Skin of body (tissue), 1 donor: ENCODE measurements at regions not wholly inside any gene's neighbourhood (a gene's known extent, or its start where the extent isn't known, plus 50 kb on each side); places are given as distances from the start of the nearest gene placed in this dataset.

ENCODE experiments used
- DNase-seq: peaks from one replicate; lab custom pipeline; 2025; lab: John Stamatoyannopoulos, UW

DNA sequence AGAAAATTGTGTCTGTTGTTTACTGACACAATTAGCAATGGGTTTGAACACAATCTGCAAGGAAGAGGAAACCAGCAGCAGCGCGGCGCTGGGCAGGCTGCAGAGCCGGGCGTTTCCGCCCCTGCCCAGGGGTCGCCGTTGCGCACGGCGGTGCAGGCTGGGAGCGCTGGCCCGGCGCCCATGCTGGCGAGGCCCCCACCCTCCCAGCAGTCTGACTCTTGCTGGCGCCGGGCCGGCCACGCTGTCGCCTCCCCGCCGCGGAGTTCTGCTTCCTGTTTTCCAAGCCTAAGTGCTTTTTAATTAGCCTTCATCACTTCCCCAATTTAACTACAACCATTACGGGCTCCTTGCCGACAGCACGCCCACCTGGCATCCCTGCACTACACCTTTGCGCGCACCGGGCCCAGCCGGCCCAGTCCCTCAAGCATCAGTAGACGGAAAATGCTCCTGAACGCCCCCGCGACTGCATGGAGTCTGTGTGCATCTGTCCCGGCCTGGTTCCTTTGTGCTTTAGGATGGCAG lies 212.1 kb downstream of the GXYLT1 start:
- DNase-seq: peak; percentile 46

DNA sequence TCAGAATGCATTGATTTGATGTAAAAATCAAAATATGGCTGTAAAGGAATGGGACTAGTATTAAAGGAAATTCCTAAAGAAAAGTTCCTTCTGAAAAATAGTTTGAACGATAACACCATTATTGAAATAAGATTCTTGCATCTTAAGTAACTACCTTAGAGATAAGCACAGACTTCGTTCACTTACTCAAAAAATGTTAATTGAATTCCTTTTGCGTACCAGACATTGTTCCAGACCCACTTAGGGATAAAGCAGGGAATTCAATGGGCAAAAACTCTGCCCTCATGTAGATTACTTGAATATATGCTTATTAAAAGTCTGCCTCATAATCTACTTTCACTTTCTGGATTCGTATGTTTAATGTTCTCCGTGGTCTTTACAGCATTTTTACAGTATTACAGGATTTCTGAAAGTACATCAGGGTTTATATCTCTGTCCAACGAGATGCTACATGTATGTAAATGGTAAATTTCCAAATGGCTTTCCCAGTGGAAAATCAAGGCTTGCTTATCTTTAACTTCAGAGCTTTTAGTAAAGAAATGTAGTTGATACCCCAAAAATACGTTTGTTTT lies 213.7 kb downstream of the GXYLT1 start:
- DNase-seq: peak; percentile 32

DNA sequence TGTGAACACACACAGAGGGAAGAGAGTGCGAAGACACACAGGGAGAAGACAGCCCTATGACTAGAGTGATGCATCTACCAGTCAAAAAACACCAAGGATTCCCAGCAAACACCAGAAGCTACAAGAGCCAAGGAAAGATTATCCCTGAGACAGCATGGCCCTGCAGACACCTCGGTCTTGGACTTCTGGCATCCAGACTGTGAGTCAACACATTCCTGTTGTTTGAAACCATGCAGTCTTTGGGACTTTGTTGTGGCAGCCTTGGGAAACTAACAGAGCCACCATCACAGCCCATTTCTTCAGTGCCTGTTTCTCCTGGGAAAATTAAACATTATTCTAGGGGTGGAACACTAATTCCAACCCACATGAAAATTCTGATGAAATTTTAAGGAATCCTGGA lies 220.6 kb downstream of the GXYLT1 start:
- DNase-seq: no peak

DNA sequence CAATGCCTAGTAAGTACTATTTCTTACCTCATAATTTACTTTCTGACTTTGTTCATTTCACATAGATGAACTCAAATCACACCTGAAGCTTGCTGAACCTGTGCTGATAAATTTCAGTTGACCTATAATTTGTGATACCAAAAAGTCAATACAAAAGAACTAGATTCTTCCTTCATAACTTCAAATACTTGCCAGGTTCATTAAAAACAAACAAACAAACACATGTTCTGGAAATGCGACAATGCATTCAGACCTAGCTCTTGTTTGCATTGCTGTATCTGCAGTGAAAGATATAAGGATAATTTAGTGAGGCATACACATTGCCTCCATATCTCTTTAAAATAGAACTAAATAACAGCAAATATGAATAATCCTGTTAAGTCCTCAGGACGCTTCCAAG lies 221.3 kb downstream of the GXYLT1 start:
- DNase-seq: no peak

DNA sequence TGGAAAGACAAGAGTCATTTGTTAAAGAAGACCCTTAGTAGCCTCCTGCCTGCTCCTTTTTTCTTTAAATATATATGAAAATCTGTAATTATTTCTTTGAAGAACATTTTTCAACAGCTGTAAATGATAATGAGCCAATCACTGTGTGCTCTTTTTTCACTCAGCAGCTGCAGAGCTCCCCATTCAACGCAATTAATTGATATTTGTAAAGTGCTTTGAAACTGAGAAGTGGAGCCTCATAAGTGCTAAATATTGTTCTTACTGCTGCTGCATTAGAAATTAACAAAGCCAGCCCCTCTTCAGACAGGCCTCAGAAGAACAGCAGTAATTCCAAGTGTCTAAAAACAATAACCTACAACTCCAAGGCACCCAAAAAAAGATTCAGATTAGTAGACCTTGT lies 224.3 kb downstream of the GXYLT1 start:
- no peak for DNase-seq

DNA sequence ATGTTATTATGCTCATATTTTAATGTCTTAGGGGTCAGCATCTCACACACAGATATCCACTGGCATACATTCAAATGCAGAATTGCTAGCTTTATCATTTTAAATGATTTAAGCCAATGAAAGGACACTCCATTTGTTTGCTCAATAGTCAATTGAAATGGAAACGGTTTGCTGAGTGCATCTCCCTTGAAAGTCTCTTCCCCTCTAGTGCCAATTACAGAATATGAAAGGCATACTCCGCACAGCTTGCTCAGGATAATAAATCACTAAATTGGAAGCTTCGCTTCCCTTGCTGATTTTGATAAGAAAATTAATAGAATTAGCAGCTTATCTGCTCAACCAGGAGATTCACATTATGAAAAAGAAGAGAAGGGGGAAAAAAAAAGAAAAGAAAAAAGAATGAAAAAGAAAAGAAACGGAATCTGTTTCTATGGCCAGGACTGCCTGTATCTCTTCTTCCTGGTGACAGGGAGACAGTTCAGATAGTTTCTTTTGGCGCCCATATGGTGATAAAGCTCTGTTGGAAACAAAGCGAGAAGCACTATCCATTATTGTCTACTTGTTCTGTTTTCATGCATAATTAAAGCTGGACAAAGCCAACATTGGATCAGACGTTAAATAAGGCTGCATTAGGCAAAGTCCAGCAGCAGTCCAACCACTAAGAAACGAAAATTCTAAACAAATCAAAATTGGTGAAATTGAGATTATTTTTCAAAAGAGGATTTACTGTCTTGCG lies 225.0 kb downstream of the GXYLT1 start:
- DNase-seq: peak; percentile 2

DNA sequence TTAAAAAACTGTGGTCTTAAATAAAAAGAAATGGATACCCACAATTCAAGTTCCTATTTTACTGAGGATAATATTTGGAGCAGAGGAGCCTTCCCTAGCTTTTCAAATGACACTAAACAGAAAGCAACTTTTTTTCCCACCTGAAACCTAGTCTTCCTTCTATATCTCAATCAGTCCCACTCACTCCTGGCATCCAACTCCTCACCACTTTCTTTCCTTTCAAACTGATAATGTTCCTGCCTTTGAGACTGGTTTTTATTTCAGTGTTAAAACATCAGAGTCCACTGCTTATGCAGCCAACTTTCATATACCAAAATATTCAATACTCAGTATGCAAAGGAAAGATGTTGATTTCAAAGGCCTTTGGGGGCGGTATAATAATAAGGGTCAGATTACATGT lies 225.6 kb downstream of the GXYLT1 start:
- DNase-seq: no peak

DNA sequence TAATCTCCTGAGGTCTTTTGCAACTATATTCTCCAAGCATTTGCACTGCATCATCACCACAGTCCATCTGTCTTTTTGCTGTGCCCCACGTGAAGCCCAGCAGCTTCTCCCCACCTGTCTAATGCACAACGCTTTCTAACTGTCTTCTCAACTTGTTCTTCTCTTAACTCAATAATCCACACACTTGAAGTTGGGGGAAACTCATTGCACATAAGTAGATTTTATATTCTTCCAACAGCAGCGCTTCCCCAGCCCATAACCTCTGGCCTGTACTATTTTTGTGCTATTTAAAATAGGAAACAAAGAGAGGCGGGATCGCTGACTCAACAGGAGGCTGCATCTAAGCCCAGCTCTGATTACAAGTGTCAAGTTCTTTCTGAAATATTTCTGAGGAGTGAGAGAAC lies 226.7 kb downstream of the GXYLT1 start:
- DNase-seq: no peak

DNA sequence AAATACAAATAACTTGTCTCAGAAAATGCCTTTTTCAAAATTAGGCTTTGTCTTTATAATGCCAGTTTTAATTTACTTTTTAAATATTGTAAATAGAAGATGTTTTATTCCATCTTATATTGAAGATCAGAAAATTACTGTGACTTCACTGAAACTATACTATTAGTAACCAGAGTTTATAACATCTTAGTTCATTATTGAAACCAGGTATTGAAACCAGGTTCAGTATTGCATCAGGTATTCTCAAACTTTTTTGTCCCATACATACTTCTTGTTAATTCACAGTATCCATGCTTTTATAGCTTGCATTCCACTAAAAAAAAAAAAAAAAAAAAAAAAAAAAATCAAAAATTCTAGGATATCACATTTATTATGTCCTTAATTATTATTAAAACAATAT lies 227.5 kb downstream of the GXYLT1 start:
- DNase-seq: no peak

DNA sequence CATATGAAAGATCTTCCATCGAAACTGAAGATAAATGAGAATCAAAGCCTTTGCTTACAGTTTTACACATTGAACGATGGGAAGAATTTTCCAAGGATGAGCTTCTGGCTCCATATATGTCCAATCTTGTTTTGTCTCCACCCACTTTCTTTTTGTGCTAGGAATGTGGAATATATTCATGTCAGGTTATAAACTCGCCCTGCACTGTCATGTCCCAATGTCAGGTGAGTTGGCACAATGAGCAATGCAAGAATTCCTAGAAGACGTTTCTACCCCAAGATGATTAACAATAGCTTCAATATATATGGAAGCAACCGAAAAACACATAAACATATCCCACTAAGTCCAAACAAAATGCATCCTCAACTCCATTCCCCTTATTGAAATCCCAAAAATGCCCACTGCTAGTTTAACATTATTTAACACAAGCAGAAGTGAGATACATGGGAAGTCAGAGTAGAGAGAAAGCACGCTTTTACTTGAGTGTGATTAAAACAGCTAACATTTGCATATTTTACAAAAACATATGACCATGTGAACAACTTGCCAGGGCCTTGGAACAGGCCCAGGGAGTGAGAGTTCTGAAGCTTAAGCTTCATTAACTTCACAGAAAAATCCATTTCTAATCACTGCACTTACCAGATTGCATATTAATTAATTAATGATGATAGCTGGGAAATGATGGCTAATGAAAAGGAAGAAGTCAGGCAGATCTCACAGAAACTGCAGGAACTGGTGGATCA lies 233.9 kb downstream of the GXYLT1 start:
- no peak for DNase-seq

DNA sequence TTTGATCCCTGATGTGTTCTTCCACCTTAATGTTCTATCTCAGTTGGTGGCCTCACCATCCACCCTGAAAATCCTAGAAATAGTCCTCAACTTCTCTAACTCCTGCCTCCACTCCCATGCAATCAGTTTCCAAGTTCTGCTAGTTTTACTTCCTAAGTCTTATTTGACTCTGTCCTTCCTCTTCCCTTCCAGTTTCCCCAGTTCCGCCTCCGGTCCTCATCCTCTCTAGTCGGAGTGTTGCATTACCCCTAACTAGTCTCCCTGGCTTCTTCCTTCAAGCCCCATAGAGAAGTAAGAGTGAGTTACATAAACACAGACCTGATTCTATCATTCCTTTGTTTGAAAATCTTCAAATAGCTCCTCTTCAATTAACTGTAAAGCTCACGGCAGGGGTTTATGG lies 236.5 kb downstream of the GXYLT1 start:
- no peak for DNase-seq

DNA sequence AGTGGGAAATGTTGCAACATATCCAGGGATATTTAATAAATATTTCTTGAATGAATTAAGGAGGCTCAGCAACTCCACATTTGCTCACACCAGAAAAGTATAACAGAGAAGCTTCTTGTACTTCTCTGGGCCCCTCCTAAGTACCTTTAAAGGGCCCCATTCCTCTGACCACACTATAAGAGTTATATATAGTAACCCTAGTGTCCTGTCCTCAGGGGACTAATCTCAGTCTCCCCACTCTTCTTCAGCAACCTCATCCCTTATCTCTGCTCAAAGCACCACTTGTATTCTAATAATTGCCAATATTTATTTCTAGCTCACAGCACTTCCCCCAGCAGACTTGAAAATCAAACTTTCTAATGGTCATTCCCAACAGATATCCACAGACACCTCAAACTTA lies 237.1 kb downstream of the GXYLT1 start:
- no peak for DNase-seq

DNA sequence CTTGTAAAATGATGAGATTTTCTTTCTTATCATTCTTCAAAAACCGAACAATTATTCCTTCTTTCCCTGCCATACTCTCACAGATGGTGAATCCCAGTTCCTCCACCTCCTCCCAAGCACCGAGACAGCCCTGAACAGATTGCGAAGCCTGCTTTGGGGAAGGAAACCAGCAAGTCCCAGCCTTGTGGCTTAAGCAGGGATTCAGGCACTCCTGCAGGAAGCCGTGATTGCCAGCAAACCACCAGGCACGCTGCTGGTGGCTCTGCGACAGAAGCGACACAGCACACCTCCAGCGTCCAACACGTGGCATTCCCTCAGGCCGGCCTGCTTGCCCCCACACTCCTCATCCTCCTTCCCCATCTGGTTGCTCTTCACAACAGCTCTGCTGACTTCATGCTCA lies 237.7 kb downstream of the GXYLT1 start:
- DNase-seq: no peak

DNA sequence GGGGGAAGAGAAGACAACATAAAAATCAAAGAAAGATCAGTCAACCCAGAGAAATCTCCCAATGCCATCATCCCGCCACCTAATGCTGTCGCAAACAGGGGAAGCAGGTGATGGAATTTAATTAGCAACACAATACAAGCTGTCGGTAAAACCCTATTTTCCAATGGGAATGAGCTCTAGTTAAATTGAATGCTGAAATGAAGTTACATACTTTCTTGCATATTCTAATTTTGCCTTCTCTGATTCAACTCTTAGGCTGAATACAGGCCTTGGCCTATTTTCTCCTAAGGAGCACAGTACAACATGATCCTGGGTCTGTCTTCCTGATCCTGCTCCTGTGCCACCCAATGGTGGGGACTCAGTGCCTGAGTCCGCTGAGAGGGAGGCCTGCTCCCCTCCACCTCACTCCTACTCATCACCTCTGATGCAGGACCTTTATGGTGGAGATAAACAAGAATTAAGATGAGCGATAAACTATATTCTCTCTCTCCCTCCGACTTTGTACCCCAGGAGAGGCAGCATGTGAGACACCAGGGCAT lies 238.8 kb downstream of the GXYLT1 start:
- no peak for DNase-seq

DNA sequence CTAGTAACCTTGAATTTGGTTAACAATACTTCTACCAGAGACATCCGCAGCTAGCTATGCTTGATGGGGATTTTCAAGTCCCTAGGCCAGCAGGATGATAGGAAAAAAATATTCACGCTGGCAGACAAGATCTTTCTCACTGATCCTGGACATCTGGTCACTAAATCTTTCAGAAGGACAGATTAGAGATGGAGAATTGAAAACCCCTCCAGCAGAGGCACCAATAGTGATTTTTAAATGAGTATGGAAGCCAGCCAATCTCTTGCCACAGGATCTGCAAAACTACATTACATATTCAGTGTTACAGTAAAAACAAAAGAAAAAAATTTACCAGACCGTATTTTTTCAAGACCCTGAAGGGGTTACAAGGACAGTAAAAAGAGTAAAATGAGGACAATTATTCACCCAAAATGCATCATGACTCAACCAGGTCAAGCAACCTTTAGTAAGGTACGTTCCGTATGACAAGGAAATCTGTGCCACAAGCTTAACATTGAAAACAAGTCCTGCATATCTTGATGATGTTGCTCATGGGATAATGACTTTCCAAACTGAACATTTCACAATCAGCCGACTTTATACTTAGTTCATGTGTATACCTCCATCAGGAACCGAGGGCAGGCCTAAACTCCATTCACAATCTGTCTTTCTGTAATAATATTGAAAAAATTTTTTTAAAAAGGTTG lies 239.5 kb downstream of the GXYLT1 start:
- no peak for DNase-seq

DNA sequence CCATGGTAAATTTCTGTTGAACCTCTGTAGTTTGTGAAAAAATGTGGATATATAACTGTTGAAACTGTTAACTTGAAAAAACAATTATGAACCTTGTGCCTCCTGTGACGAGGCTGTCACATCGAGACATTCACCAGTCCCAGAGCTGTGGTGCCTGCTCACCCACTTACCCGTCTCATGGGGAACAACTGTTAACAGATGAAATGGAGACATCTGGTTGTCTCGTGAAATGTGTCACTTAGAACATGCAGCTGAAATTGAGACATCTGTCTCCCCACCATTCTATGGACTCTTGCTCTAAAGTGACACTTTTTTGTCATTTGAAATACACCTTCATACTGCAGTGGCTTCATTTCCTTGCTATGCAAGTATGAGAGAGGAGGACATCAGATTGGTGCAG lies 240.6 kb downstream of the GXYLT1 start:
- DNase-seq: no peak

DNA sequence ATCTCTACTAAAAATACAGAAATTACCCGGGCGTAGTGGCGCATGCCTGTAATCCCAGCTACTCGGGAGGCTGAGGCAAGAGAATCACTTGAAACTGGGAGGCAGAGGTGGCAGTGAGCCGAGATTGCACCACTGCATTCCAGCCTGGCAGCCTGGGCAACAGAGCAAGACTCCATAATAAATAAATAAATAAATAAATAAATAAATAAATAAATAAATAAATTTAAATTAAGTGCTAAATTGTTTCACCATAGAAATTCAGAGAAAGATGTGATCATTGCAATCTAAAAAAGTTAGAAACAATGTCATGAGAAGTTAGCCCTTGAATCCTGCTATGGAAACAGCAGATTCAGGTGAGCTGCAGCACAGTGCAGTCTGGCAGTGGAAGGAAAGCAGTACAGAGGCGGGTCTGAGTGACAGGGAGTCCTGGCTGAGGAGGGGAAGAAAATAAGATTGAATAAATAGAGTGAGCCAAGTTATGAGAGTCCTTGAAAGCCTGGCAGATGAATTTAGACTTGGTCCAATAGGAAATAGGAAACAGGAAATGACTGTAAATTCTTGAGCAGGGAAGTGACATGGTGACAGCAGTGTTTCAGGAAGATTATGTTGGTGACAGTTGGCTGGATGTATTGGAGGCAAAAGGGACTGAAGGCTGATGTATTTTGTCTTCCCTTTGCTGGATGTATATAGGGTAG lies 241.5 kb downstream of the GXYLT1 start:
- no peak for DNase-seq

DNA sequence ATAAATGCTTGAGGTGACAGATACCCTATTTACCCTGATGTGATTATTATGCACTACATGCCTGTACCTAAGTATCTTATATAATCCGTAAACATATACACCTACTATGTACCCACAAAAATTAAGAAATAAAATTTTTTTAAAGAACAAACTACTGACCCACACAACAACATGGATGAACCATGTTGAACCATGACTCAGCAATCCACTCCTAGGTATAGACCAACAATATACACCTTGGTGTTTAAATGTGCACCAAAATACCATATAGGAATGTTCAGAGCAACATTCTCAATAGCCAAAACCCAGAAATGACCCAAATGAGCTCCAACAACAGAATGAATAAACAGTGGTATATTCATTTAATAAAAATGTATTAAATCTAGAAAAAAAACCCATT lies 245.1 kb downstream of the GXYLT1 start:
- DNase-seq: no peak

DNA sequence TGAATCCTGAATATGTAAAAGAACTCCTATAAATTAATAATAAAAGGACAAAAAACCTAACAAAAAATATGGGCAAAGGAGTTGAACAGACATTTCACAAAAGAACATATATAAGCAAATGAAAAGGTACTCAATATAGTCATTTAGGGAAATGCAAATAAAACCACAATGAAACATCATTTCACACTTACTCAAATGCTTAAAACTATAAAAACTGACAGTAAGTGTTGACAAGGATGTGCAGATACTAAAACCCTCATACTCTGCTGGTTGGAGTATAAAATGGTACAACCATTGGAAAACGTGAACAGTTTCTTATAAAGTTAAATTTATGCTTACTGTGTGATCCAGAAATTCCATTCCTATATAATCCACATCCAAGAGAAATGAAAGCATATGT lies 247.1 kb downstream of the GXYLT1 start:
- no peak for DNase-seq

DNA sequence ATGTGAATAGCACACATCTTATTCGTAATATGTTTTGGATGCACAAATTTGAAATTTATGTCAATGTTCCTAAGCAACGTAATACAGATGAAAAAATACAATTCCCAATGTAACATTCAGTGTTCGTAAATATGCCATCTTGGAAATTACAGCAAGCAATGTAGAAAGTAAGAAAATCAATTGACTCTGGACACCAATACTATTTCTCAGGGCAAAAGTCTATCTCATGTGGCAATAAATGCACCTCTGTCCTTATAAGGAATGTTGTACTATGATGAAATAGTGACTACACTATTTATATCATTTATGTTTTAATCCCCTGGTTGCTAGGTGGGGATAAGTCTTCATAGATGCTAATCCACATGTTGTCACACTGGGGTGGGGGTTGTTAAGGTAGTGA lies 251.2 kb downstream of the GXYLT1 start:
- no peak for DNase-seq

DNA sequence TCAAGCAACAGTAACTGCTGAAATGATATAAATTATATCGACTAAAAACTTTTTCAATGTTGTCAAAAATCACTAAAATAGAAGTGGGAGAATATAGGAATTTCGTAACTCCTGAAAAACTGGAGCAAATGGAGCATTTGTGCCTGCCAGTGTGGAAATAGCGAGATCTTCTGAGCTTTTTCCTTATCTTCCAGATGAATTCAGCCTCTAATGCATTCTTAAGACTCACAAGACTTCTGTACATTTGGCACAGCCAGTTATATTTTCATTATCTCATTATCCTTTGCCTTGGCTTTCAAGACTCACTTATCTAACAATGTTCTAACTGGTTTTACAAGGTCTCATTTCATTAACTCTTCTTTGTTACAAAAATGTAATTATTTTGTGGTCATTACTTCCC lies 252.4 kb downstream of the GXYLT1 start:
- no peak for DNase-seq
